Body of pancreas (tissue), 4 donors: ENCODE measurements at regions not wholly inside any gene's neighbourhood (a gene's known extent, or its start where the extent isn't known, plus 50 kb on each side); places are given as distances from the start of the nearest gene placed in this dataset.

Experiments used
- POLR2A ChIP-seq, 3 donors: fragments of 450-650 bp; IDR thresholded peaks; one replicate each; pipeline ENCODE4 v1.6.1; 2016; ENCODE audit warnings: antibody characterized with exemption in 3 of 3, mild to moderate bottlenecking in 2 of 3
- TF ChIP-seq, protein P1 (sequence below), 7 experiments: fragments of 450-650 bp in 4 of 7; fragments of 200-600 bp in 3 of 7; sonication (generic) in 3 of 7; IDR thresholded peaks; one replicate each; pipeline ENCODE4 v1.5.1; 2016 to 2019; ENCODE audit warnings: antibody characterized with exemption in 7 of 7

DNA sequence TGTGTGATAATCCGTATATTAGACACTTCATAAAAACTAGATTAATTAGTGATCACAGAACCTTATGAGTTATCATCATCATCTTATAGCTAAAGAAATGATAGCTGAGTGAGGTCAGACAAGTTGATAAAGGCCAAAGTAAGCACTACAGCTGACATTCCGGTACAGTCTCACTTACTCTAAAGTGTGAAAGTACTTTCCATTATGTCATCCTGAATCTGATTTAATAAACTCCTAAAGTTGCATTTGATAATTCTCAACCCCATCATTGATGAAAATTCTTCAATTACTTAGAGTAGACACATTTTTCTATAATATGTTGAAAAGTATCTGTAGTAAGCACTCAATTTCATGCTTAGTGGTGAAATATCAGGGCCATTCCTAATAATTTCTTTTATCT lies 385.2 kb upstream of the CHD6 start:
- TF ChIP-seq, protein P1, sequence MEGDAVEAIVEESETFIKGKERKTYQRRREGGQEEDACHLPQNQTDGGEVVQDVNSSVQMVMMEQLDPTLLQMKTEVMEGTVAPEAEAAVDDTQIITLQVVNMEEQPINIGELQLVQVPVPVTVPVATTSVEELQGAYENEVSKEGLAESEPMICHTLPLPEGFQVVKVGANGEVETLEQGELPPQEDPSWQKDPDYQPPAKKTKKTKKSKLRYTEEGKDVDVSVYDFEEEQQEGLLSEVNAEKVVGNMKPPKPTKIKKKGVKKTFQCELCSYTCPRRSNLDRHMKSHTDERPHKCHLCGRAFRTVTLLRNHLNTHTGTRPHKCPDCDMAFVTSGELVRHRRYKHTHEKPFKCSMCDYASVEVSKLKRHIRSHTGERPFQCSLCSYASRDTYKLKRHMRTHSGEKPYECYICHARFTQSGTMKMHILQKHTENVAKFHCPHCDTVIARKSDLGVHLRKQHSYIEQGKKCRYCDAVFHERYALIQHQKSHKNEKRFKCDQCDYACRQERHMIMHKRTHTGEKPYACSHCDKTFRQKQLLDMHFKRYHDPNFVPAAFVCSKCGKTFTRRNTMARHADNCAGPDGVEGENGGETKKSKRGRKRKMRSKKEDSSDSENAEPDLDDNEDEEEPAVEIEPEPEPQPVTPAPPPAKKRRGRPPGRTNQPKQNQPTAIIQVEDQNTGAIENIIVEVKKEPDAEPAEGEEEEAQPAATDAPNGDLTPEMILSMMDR (IDR thresholded peaks at IDR 0.05) = no peak
- TF ChIP-seq POLR2A (IDR thresholded peaks at IDR 0.05) = no peak
